Erythroblast (primary cell): ENCODE measurements at regions not wholly inside any gene's neighbourhood (a gene's known extent, or its start where the extent isn't known, plus 50 kb on each side); places are given as distances from the start of the nearest gene placed in this dataset.
"Not testable (repeated sequence)": the region's sequence is repeated elsewhere in the genome, so short reads cannot be mapped to it uniquely, and the experiment has no call there.

Source experiments
- GATA1 ChIP-seq: IDR thresholded peaks from 2 replicates; pipeline ENCODE4 v1.6.1; 2011; ENCODE audit warnings: low read depth, mild to moderate bottlenecking, control low read depth, low read length, moderate library complexity
- POLR2A ChIP-seq: IDR thresholded peaks from 2 replicates; pipeline ENCODE4 v1.6.1; 2011; ENCODE audit warnings: mild to moderate bottlenecking, low read length

DNA sequence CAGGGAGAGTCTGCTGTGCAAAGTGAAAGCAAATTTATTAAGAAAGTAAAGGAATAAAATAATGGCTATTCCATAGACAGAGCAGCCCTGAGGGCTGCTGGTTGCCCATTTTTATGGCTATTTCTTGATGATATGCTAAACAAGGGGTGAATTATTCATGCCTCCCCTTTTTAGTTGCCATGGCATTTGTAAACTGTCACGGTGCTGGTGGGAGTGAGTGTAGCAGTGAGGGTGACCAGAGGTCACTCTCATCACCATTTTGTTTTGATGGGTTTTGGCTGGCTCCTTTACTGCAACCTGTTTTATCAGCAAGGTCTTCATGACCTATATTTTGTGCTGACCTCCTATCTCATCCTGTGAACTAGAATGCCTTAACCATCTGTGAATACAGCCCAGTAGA lies 518.9 kb upstream of the HS3ST1 start:
- TF ChIP-seq POLR2A, GATA1: not testable (repeated sequence)
